Stimulated activated naive B cell treated with anti-CD40 and anti-IgM and Interleukin-4, amounts not matched to agents 10 μg/mL and 1 μg/mL and 100 μg/mL, for 72 hours (primary cell): ENCODE measurements at regions not wholly inside any gene's neighbourhood (a gene's known extent, or its start where the extent isn't known, plus 50 kb on each side); places are given as distances from the start of the nearest gene placed in this dataset.

ENCODE experiments used
- ATAC-seq, 2 donors: fragments of 150-1000 bp; cut with Tn5 transposase; replicated peaks; 2 replicates each; pipeline ENCODE4 v1.10.0; 2021; ENCODE audit warnings: moderate library complexity in 1 of 2
- DNase-seq: peaks from one replicate; pipeline ENCODE4 v3.0.0; 2021
- H3K27ac Mint-ChIP-seq: one replicate; pipeline ENCODE4 v1.8.0; 2022; ENCODE audit warnings: mild to moderate bottlenecking, mixed read lengths
- H3K27me3 Mint-ChIP-seq, 2 donors: one replicate each; pipeline ENCODE4 v1.8.0; 2022; ENCODE audit warnings: mixed read lengths in 2 of 2
- H3K36me3 Mint-ChIP-seq, 2 donors: one replicate each; pipeline ENCODE4 v1.8.0; 2022; ENCODE audit warnings: mixed read lengths in 2 of 2, mild to moderate bottlenecking in 1 of 2
- H3K4me1 Mint-ChIP-seq, 2 donors: one replicate each; pipeline ENCODE4 v1.8.0; 2022; ENCODE audit warnings: mixed read lengths in 2 of 2, mild to moderate bottlenecking in 1 of 2
- H3K4me3 Mint-ChIP-seq, 2 donors: one replicate each; pipeline ENCODE4 v1.8.0; 2022; ENCODE audit warnings: mild to moderate bottlenecking in 2 of 2, mixed read lengths in 2 of 2, moderate library complexity in 1 of 2
- H3K9me3 Mint-ChIP-seq, 2 donors: one replicate each; pipeline ENCODE4 v1.8.0; 2022; ENCODE audit warnings: mixed read lengths in 2 of 2, mild to moderate bottlenecking in 1 of 2

DNA sequence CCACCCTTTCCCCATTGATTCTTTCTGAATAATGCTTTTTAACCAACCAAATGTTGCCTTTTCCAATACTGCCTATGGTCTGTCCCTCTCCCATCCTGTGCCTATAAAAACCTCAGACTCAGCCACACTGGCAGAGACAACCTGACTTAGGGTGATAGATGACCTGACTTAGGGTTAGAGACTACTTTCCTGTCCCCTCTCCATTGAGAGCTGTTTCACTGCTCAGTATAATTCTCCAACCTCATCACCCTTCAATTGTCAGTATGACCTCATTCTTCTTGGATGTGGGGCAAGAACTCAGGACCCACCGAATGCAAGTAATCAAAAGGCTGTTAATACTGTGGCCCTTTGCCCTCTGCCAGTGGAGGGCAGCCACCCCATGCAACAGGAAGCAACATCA, 182.3 kb upstream of the STK17B start:
- peaks cover 0 to 2% of the 10 kb centered on the region in 2 donors for H3K4me1 Mint-ChIP-seq
- no peak overlapping the region for H3K4me3 Mint-ChIP-seq
- ATAC-seq = no peak
- no peak overlapping the region for H3K27ac Mint-ChIP-seq
- H3K27me3 Mint-ChIP-seq = peaks cover 0 to 5% of the 10 kb centered on the region in 2 donors
- no peak for DNase-seq
- peaks cover 10 to 11% of the 10 kb centered on the region in 2 donors for H3K9me3 Mint-ChIP-seq
- peaks cover 4 to 9% of the 10 kb centered on the region in 2 donors for H3K36me3 Mint-ChIP-seq

- H3K27me3 Mint-ChIP-seq = peaks cover 0 to 5% of the 10 kb centered on the region in 2 donors
- DNase-seq (no peak), ATAC-seq (no peak)
- H3K9me3 Mint-ChIP-seq = peaks cover 10 to 11% of the 10 kb centered on the region in 2 donors
- no peak overlapping the region for H3K4me3 Mint-ChIP-seq
- peaks cover 4 to 9% of the 10 kb centered on the region in 2 donors for H3K36me3 Mint-ChIP-seq
- no peaks in the 10 kb centered on the region for H3K4me1 Mint-ChIP-seq
- no peak overlapping the region for H3K27ac Mint-ChIP-seq
Observed at GRCh38 chr2:196354186-196354585, 182.8 kb upstream of the STK17B start.

GRCh38 chr2:196356332-196356731, 185.0 kb upstream of the STK17B start:
- DNase-seq (no peak), ATAC-seq (no peak)
- peaks cover 4 to 9% of the 10 kb centered on the region in 2 donors for H3K36me3 Mint-ChIP-seq
- H3K27ac Mint-ChIP-seq = no peak overlapping the region
- H3K9me3 Mint-ChIP-seq = peaks cover 10 to 11% of the 10 kb centered on the region in 2 donors
- H3K27me3 Mint-ChIP-seq = peaks cover 0 to 5% of the 10 kb centered on the region in 2 donors
- H3K4me3 Mint-ChIP-seq = no peak overlapping the region
- H3K4me1 Mint-ChIP-seq = no peaks in the 10 kb centered on the region

DNA sequence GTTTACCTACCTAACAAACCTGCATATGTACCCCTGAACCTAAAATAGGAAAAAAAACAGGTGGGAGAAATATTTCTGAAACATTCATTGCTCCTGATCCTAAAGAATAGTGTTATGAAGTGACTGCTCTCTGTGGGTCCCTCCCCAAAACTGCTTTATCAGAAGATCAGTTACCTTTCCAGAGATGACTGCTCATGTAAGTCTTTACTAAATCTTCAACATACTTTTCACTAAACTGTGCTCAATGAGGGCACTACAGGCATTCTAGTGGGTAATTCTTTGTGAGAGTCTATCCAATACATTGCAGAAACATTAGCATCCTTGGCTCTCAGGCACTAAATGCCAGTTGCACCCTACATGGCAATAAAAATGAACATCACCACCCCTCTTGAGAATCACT, 189.3 kb upstream of the STK17B start:
- H3K4me3 Mint-ChIP-seq = no peak overlapping the region
- no peaks in the 10 kb centered on the region for H3K36me3 Mint-ChIP-seq
- no peaks in the 10 kb centered on the region for H3K9me3 Mint-ChIP-seq
- ATAC-seq (no peak), DNase-seq (no peak)
- no peak overlapping the region for H3K27ac Mint-ChIP-seq
- H3K27me3 Mint-ChIP-seq = peaks cover 0 to 2% of the 10 kb centered on the region in 2 donors
- H3K4me1 Mint-ChIP-seq = no peaks in the 10 kb centered on the region

DNA sequence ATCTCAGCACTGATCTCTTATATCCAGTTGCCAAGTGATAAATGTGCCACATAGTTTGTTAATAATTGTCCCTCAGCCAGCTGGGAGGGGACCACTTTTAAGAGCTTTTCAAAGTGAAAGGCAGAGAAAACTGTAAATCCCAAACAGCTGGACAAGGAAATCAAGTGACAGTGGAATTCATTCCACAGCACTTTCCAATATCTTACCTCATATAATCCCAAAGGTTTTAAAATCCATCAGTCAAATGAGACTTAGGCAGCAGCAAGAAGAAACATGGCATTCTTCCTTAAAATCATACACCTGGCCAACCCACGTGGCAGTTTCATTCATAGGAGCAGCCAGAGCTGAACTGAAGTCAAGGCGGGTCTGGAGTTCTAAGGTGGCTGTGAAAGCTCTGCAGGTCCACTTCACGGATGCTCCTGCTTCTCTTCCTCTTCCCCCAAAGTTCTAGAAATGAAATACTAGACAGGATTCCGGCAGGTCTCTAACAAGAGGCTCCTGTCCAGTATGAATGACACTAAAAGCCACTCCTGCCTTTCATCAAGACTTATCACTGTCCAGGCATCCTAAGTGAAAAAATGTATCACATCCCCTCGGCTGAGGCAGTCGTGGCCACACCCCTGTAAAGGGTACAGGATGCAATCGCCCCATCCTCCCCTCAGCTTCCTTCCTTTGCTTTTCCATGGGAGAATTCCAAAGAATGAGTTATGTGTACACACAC, 190.4 kb upstream of the STK17B start:
- Mint-ChIP-seq H3K36me3 (no peaks in the 10 kb centered on the region), H3K27ac (no peak overlapping the region), H3K27me3 (no peaks in the 10 kb centered on the region), H3K4me1 (no peaks in the 10 kb centered on the region), H3K4me3 (no peak overlapping the region), H3K9me3 (no peaks in the 10 kb centered on the region)
- ATAC-seq = no peak
- DNase-seq = no peak

GRCh38 chr2:196362973-196363549, 191.7 kb upstream of the STK17B start:
- Mint-ChIP-seq H3K27ac (no peak overlapping the region), H3K4me3 (no peak overlapping the region), H3K9me3 (peaks cover 4 to 6% of the 10 kb centered on the region in 2 donors), H3K36me3 (peaks cover 0 to 1% of the 10 kb centered on the region in 2 donors), H3K4me1 (no peaks in the 10 kb centered on the region), H3K27me3 (no peaks in the 10 kb centered on the region)
- DNase-seq (no peak), ATAC-seq (no peak)

DNA sequence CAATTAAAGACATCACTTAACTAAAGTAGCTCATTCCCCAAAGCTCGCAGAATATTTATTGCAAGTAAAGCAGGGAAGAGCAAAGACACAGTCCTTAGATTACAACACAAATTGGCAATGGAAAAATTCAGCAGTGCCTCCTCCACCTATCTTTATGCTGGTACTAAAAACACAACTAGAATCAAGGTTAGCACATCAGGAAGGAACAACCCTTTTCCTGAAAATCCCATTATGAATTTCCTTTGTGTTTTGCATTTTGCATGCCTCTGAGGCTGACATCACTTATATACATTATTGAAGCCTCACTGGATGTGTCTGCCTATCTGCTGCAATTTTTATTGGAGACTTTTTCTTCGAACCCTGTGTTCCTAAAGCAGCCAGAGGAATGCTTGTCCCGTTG, 193.8 kb upstream of the STK17B start:
- no peak overlapping the region for H3K27ac Mint-ChIP-seq
- H3K4me1 Mint-ChIP-seq = no peaks in the 10 kb centered on the region
- no peak overlapping the region for H3K4me3 Mint-ChIP-seq
- DNase-seq = no peak
- peaks cover 4 to 10% of the 10 kb centered on the region in 2 donors for H3K36me3 Mint-ChIP-seq
- ATAC-seq = no peak
- H3K9me3 Mint-ChIP-seq = peaks cover 11 to 20% of the 10 kb centered on the region in 2 donors
- no peaks in the 10 kb centered on the region for H3K27me3 Mint-ChIP-seq

DNA sequence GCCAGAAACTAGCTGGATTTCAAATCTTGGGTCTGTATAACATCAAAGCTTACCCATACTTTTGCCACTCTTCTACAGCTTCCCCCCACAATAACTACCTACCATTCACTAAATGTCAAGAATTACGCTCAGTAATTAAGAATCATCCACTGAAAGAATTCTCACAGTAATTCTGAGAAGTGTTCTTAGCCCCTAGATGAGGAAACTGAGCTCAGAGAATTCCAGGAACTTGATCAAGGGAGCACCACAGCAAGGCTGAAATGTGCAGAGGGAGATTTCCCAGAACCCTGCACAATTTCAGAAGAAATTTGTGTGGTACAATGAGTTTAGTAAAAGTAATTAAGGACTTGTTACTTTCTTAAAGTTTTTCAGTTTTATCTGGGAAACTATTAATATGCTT, 194.5 kb upstream of the STK17B start:
- no peaks in the 10 kb centered on the region for H3K4me1 Mint-ChIP-seq

GRCh38 chr2:196367633-196368032, 196.3 kb upstream of the STK17B start:
- Mint-ChIP-seq H3K27ac (no peak overlapping the region), H3K27me3 (no peaks in the 10 kb centered on the region), H3K4me3 (no peak overlapping the region), H3K9me3 (peaks cover 11 to 20% of the 10 kb centered on the region in 2 donors), H3K36me3 (peaks cover 4 to 10% of the 10 kb centered on the region in 2 donors), H3K4me1 (no peaks in the 10 kb centered on the region)
- ATAC-seq = no peak
- no peak for DNase-seq

More for the DNA sequence above, 194.5 kb upstream of the STK17B start:
- Mint-ChIP-seq H3K9me3 (peaks cover 11 to 20% of the 10 kb centered on the region in 2 donors), H3K27ac (no peak overlapping the region), H3K36me3 (peaks cover 4 to 10% of the 10 kb centered on the region in 2 donors), H3K27me3 (no peaks in the 10 kb centered on the region), H3K4me3 (no peak overlapping the region)
- ATAC-seq (no peak), DNase-seq (no peak)

GRCh38 chr2:196368546-196369225, 197.3 kb upstream of the STK17B start:
- ATAC-seq (no peak), DNase-seq (no peak)
- no peaks in the 10 kb centered on the region for H3K4me1 Mint-ChIP-seq
- H3K4me3 Mint-ChIP-seq = no peak overlapping the region
- peaks cover 4 to 10% of the 10 kb centered on the region in 2 donors for H3K36me3 Mint-ChIP-seq
- no peaks in the 10 kb centered on the region for H3K27me3 Mint-ChIP-seq
- no peak overlapping the region for H3K27ac Mint-ChIP-seq
- H3K9me3 Mint-ChIP-seq = peaks cover 11 to 20% of the 10 kb centered on the region in 2 donors

GRCh38 chr2:196369967-196370366, 198.6 kb upstream of the STK17B start:
- H3K27me3 Mint-ChIP-seq = no peaks in the 10 kb centered on the region
- H3K4me1 Mint-ChIP-seq = peaks cover 0 to 1% of the 10 kb centered on the region in 2 donors
- ATAC-seq (no peak), DNase-seq (no peak)
- H3K4me3 Mint-ChIP-seq = no peak overlapping the region
- peaks cover 11 to 20% of the 10 kb centered on the region in 2 donors for H3K9me3 Mint-ChIP-seq
- peaks cover 4 to 10% of the 10 kb centered on the region in 2 donors for H3K36me3 Mint-ChIP-seq
- no peak overlapping the region for H3K27ac Mint-ChIP-seq

DNA sequence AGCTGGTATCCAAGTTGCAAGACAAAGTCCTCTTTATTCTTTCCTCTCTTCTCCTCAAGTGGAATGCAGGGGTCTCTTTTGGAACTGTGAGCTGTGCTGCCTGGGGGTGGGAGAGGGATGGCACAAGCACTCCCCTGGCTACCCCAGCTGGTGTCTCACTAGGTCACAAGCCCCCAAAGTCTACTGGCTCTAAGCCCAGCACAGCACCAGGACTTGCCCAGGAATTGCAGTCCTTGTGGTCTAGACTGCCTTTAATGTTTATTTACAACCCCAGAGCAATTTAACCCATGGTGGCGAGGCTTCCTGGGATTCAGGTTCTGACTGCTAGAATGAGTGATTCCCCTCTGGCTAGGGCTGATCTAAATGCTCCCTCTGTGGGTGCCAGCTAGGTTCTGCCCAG, 199.0 kb upstream of the STK17B start:
- H3K4me3 Mint-ChIP-seq = no peak overlapping the region
- H3K9me3 Mint-ChIP-seq = peaks cover 11 to 20% of the 10 kb centered on the region in 2 donors
- no peak overlapping the region for H3K27ac Mint-ChIP-seq
- ATAC-seq (no peak), DNase-seq (no peak)
- H3K4me1 Mint-ChIP-seq = peaks cover 0 to 1% of the 10 kb centered on the region in 2 donors
- H3K27me3 Mint-ChIP-seq = no peaks in the 10 kb centered on the region
- peaks cover 4 to 10% of the 10 kb centered on the region in 2 donors for H3K36me3 Mint-ChIP-seq

DNA sequence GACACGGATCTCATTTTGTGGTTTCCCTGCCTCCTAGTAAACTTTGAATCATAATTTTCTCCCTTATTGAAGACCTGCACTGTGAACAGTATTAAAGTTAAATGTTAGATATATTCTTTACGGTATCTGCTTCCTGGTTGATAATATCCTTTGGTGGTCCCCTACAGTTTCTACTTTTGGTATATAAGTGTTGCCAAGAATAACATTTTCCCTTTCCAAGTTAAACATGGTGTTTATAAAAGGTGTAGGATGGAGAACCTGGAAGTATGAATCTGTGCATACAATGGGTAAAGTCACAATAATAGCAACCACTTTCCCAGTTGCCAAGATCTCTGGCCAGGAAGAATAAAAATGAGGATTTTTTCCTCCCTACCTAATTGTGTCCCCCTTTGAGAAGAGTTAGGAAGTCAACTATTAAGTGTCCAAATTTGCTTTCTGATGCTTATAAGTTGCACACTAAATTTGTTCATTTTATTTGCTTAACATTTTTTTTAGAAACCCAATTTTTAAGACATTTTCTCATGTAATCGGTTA, 201.0 kb upstream of the STK17B start:
- no peak overlapping the region for H3K4me3 Mint-ChIP-seq
- H3K27ac Mint-ChIP-seq = no peak overlapping the region
- DNase-seq (no peak), ATAC-seq (no peak)
- peaks cover 4 to 13% of the 10 kb centered on the region in 2 donors for H3K36me3 Mint-ChIP-seq
- H3K9me3 Mint-ChIP-seq = peaks cover 13 to 22% of the 10 kb centered on the region in 2 donors
- no peaks in the 10 kb centered on the region for H3K27me3 Mint-ChIP-seq
- H3K4me1 Mint-ChIP-seq = peaks cover 4% of the 10 kb centered on the region in 2 donors

DNA sequence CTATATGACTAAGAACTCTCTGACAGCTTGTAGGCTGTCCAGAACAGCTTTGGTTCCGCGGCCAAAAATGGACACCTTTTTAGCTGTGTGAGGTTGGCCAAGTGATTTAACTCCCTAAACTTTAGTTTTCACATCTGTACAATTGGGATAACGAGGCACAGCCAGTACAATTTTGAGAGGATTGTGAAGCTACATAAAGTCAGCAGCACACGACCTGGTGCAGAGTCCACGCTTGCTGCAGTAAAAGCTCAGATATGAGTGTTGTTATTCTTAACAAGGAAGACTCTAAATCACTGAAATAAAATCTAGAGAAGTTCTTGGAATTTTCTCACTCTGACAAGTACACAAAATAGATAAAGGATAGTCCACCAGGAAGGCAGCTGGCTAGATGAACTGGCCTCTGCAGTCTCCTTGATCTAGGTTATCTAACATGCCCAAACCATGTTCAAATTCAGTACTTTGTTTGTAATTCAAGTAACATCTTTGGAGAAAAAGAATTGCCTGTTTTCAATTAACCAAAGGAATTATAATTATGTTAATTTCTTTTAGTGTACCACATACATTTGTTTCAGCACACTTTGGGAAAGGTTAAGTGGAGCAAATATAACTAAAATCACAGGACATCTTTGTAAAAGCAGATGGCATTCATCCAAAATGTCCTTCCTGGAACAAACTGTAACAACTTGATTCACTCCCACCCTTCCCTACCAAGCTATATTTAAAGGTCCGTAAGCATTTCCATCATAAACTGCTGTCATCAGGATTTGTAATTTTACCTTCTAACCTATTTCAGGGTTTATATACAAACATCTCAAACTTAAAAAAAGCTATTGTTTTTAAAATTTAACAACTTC, 201.7 kb upstream of the STK17B start:
- ATAC-seq = no peak
- peaks cover 11 to 21% of the 10 kb centered on the region in 2 donors for H3K9me3 Mint-ChIP-seq
- H3K4me3 Mint-ChIP-seq = no peak overlapping the region
- no peak for DNase-seq
- H3K36me3 Mint-ChIP-seq = peaks cover 4 to 12% of the 10 kb centered on the region in 2 donors
- H3K27me3 Mint-ChIP-seq = no peaks in the 10 kb centered on the region
- H3K4me1 Mint-ChIP-seq = peaks cover 4 to 11% of the 10 kb centered on the region in 2 donors
- no peak overlapping the region for H3K27ac Mint-ChIP-seq
